NCI-H2227 (cell line): ENCODE measurements at regions not wholly inside any gene's neighbourhood (a gene's known extent, or its start where the extent isn't known, plus 50 kb on each side); places are given as distances from the start of the nearest gene placed in this dataset.
"Not testable (repeated sequence)": the region's sequence is repeated elsewhere in the genome, so short reads cannot be mapped to it uniquely, and the experiment has no call there.

Source experiments
- DNase-seq: peaks from one replicate; lab custom pipeline; 2025; ENCODE audit not compliant: unreplicated experiment; lab: John Stamatoyannopoulos, UW

DNA sequence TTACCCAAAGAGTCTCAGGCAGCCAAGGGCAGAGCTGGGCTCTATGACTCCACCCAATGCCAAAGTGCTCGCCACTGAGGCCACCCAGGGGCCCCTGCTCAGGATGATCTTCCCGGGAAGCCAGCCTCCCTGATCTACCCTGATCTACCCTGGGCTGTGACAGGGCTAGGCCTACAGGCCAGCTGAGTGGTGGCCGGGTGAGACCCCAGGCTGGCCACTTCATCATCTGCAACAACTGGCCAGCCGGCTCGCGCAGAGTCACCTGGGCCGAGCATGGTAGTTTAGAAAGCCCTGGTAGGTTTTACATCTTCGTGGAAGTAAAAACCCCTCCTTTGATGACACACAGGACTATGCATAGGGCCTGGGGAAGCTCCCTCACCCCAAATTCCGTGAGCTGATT lies 276.3 kb downstream of the NDUFA10 start:
- DNase-seq = no peak

GRCh38 chr2:239747771-239748170 lies 277.4 kb downstream of the NDUFA10 start:
- no peak for DNase-seq

GRCh38 chr2:239747274-239747673 lies 277.9 kb downstream of the NDUFA10 start:
- no peak for DNase-seq

- no peak for DNase-seq
Measured at GRCh38 chr2:239746559-239747246, 278.4 kb downstream of the NDUFA10 start.

- DNase-seq = no peak
Measured at GRCh38 chr2:239745386-239746227, 279.5 kb downstream of the NDUFA10 start.

DNA sequence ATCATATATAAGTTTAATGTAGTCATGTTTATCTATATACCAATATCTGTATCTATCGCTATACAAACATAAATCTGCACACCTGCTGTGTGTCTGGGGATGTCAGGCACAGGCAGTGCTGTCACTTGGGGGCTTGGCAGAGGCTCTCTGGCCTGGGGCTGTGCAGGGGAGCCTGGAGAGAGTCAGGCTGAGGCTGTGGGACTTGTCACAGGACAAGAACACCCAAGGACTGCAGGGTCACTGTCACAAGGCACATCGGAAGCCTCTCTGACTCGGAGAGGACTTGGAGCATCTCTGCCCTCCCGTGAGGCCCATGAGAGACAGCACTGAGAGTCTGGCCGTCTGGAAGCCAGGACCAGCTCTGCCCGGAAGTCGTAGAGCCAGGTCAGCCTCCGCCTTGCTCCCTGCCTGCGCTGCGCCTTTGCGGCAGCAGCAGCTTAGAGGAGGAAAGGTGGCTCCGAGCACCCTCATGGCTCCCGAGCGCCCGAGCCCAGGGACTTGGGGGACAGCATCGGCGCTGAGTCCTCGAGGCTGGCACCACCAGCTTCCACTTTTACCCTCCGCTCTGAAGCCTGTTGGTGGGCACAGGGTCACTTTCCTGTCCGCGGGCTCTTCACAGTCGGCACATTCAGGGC lies 280.3 kb downstream of the NDUFA10 start:
- no peak for DNase-seq

- no peak for DNase-seq
Measured at GRCh38 chr2:239743206-239743605, 281.9 kb downstream of the NDUFA10 start.

DNA sequence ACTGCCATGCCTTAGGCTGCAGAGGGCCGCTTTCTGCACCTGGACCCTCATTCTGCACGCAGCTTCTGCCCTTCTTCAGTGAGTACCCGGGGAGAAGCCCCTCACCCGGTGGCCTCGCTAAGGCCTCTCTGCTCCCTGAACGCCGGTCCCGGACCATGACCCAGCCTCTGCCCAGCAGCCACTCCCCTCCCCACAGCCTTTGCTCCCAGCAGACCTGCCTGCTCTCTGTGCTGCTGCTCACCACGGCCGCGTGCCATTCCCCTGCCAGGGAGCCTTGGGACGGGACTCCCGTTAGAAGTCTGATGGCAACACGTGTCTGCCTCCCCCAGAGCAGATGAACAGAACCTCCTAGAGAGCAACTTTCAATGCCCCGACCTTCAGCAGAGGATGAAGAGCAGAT lies 282.8 kb downstream of the NDUFA10 start:
- no peak for DNase-seq

- DNase-seq = no peak
Measured at GRCh38 chr2:239739206-239739605, 285.9 kb downstream of the NDUFA10 start.

DNA sequence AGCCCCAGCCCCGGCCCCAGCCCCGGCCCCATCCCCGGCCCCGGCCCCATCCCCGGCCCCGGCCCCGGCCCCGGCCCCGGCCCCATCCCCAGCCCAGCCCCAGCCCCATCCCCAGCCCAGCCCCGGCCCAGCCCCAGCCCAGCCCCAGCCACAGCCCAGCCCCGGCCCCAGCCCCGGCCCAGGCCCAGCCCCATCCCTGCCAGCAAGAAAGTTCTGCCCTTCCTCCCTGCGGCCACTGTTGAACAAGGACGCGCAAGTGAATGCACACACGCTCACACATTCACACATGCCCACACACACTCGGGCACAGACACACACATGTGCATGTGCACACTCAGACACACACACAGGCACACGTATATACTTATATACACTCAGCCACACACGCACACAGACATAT lies 287.0 kb downstream of the NDUFA10 start:
- no peak for DNase-seq

DNA sequence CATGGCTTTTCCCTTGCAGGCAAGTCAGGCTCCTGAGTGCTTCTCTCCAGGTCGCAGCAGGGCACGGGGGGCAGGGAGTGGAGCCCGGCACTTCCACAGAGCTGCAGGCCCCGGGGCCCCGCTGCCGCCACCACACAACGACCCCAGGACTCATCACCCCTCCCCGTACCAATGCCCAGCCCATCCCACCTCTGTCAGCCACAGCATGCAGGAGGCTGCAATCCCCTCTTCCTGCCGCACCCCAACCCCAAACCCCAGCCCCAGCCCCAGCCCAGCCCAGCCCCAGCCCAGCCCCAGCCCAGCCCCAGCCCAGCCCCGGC lies 288.0 kb downstream of the NDUFA10 start:
- no peak for DNase-seq

DNA sequence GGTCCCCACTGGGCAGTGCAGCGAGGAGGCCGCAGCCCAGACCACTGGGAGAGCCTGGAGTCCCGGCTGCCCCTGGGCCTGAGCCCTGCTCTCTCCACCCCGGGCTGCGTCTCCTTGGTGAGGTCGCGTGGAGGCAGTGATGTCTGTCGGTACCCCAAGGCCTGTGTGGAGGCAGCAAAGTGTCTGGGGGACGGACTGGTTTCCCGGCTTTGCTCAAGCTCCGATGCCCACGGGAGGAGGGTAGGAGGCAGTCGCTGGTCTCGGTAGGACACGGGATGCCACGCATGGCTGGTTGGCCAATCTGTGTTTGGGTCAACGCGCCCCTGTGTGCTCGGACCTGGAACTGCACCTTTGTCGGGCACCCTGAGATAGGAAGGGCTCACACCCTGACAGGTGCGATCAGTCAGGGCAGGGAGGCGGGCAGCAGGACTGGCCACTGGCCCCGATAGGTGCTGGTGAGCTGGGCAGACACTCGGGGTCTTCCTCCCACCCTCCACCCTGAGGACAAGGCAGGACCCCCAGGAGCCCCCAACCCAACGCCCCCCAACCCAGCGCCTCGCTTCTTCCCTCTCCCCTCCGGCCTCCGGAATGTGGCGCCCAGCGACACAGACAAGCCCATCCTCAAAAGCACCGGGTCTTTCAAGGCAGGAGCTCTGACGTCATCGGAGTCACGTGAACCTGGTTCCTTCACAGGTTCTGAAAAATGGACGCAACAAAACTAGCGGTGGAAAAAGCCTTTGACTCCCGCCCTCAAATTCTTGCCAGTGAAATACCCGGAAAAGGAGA lies 288.6 kb downstream of the NDUFA10 start:
- DNase-seq = no peak

- no peak for DNase-seq
Measured at GRCh38 chr2:239735829-239736357, 289.2 kb downstream of the NDUFA10 start.

DNA sequence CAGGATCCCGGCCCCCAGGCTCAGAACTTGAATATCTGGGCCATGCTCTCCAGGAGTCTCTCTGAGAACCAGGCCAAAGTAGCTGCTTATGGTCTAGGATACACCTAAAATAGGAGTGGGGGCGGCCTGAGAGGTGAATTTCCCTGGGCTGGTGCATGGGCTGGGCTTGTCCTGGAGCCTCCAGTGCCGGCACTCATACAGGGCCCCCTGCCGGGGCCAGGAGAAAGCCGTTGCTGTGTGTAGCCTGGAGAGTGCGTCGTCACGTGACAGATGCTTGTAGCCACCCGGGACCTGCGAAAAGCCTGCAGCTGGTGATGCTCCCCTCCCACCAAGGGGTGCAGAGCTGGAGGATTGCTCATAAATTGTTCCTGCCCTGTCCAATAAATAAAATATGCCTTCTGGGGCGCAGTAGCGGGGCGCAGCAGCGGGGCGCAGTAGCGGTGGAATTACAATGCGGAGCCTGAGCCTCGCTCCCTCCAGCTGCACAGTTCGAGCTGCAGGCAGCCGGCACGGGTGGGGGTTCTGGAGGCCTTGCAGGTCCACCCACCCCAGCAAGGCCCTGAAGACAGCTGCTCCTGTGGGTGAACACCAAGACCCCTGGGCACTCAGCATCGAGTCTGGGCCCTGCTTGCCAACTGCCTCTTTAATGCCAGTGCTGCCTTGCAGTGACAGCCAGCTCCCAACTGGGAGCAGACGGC lies 289.9 kb downstream of the NDUFA10 start:
- DNase-seq = no peak

DNA sequence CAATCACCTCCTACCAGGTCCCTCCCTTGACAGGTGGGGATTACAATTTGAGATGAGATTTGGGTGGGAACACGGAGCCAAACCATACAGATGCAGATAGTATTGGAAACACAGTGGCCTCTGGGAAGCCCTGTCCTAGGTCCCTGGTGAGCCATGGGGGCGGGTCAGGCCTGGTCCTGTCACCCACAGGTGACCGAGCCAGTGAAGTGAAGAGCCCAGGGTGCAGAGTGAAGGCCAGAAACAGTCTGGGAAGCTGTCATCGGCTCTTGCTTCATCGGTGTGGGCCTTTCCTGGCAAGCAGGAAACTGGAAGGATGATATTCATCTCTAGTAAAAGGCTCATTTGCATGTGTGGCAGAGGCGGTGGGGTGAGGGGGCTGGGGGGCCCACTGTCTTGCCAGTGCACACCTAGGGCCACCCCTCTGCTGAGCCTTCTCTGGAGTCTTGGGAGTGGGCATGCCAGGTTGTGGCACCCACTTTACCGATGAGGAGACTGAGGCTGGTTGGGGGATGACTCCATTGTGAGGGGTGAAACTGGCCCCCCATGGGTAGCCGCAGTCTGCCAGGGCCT lies 290.6 kb downstream of the NDUFA10 start:
- no peak for DNase-seq

GRCh38 chr2:239732666-239733010 lies 292.5 kb downstream of the NDUFA10 start:
- no peak for DNase-seq

- DNase-seq = no peak
Measured at GRCh38 chr2:239731998-239732665, 293.0 kb downstream of the NDUFA10 start.

DNA sequence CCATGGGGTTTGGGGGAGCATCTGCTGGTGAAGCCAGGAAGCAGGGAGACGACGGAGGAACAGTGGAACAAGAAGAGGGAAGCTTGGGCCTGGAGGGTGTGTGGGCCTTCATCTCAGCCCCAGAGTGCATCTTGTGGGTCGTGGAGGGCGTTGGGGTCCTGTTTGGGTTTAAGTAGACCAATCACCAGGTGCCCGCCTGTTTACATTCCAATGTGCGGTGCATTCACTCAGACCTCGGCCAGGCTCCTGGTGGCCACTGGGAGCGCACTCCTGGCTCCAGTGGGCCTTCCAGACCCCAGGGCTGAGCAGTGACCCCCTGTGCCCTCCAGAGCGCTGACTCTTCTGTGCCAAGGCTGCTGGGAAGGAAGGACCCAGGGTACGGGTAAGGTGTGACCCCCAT lies 293.7 kb downstream of the NDUFA10 start:
- DNase-seq = no peak

DNA sequence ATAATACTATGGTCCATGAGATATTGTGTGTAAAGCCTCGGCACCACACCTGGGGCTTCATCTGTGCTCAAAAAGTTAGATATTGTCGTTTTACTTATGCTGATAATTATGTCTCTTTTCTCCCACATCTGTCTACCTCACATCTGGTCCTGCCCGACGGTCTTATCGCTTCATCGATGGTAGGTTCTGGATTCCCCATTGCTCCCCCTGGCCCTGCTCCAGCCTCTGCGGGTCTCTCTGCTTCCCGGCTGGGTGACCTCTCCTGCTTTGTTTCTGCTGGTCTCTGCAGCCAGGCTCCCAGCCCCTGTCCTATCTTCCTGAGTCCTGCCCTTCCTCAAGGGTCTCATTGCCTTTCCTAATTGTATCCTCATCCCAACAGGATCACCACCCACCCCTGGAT lies 294.2 kb downstream of the NDUFA10 start:
- no peak for DNase-seq

GRCh38 chr2:239730567-239730882 lies 294.6 kb downstream of the NDUFA10 start:
- DNase-seq = not testable (repeated sequence)
